B cell (primary cell): ENCODE measurements at regions not wholly inside any gene's neighbourhood (a gene's known extent, or its start where the extent isn't known, plus 50 kb on each side); places are given as distances from the start of the nearest gene placed in this dataset.

ENCODE experiments used
- ATAC-seq: fragments of 200-7000 bp; cut with Tn5 transposase; one replicate; pipeline ENCODE4 v1.10.0; 2021; ENCODE audit warnings: low read depth, mild to moderate bottlenecking, moderate number of reproducible peaks, moderate library complexity
- CTCF ChIA-PET: fragments of 350-600 bp; sonication (Branson Sonifier 250); formaldehyde crosslinking; loops from one replicate; lab custom pipeline; 2021; ENCODE audit warnings: antibody characterized with exemption, inconsistent platforms; lab: Charles Lee
- POLR2A ChIA-PET: fragments of 350-600 bp; sonication (Branson Sonifier 250); formaldehyde crosslinking; loops from one replicate; lab custom pipeline; 2021; ENCODE audit warnings: antibody characterized with exemption; lab: Charles Lee
- DNase-seq: peaks from one replicate; pipeline ENCODE4 v3.0.0; 2013
- H2AFZ ChIP-seq: 2 replicates; pipeline ENCODE4 v1.6.1; 2012; ENCODE audit warnings: mild to moderate bottlenecking, low read depth, low read length; ENCODE audit not compliant: insufficient read depth, poor library complexity, severe bottlenecking
- H3K27ac ChIP-seq, 2 donors: 1 replicate in 1 of 2; 2 replicates in 1 of 2; pipeline ENCODE4 v1.5.1; 2012 to 2013; ENCODE audit warnings: low read length in 2 of 2, mild to moderate bottlenecking in 2 of 2, moderate library complexity in 1 of 2
- H3K27me3 ChIP-seq, 4 experiments: fragments of 200-600 bp in 1 of 4; sonication (generic) in 1 of 4; replicated peaks in 1 of 4; 1 replicate in 2 of 4; 2 replicates in 2 of 4; pipeline versions ENCODE4 v1.6.1 to v1.7.0; 2013 to 2016; ENCODE audit warnings: low read length in 3 of 4, mild to moderate bottlenecking in 2 of 4, mixed read lengths in 1 of 4, moderate library complexity in 1 of 4; ENCODE audit not compliant: insufficient read depth in 4 of 4, control insufficient read depth in 3 of 4; ENCODE audit errors: control extremely low read depth in 1 of 4
- H3K36me3 ChIP-seq, 2 experiments: replicated peaks in 1 of 2; 1 replicate in 1 of 2; 2 replicates in 1 of 2; pipeline versions ENCODE4 v1.6.1 to v1.7.1; 2013; ENCODE audit warnings: low read length in 1 of 2; ENCODE audit not compliant: insufficient read depth in 2 of 2, control insufficient read depth in 1 of 2; ENCODE audit errors: control extremely low read depth in 1 of 2, extremely low read depth in 1 of 2
- H3K4me1 ChIP-seq, 2 donors: fragments of 200-600 bp in 1 of 2; sonication (generic) in 1 of 2; 1 replicate in 1 of 2; 2 replicates in 1 of 2; pipeline versions ENCODE4 v1.5.1 to v1.6.1; 2013 to 2017; ENCODE audit warnings: low read length in 2 of 2; ENCODE audit not compliant: control insufficient read depth in 2 of 2, insufficient read depth in 2 of 2
- H3K4me2 ChIP-seq: replicated peaks from 2 replicates; pipeline ENCODE3; 2012; ENCODE audit warnings: mild to moderate bottlenecking, low read depth, low read length; ENCODE audit not compliant: poor library complexity, severe bottlenecking
- H3K4me3 ChIP-seq, 5 experiments: fragments of 200-600 bp in 1 of 5; sonication (generic) in 1 of 5; 1 replicate in 3 of 5; 2 replicates in 2 of 5; pipeline versions ENCODE4 v1.5.1 to v1.7.0; 2011 to 2016; ENCODE audit warnings: low read length in 4 of 5, mild to moderate bottlenecking in 4 of 5, low read depth in 2 of 5, control low read depth in 1 of 5, moderate library complexity in 1 of 5; ENCODE audit not compliant: insufficient read depth in 1 of 5; ENCODE audit errors: control extremely low read depth in 1 of 5, extremely low read depth in 1 of 5
- H3K79me2 ChIP-seq: fragments of 200-600 bp; sonication (generic); one replicate; pipeline ENCODE4 v1.6.0; 2016; ENCODE audit warnings: low read length; ENCODE audit not compliant: control insufficient read depth, insufficient read depth
- H3K9ac ChIP-seq: fragments of 200-600 bp; sonication (generic); 2 replicates; pipeline ENCODE4 v1.6.1; 2017; ENCODE audit warnings: mild to moderate bottlenecking, low read length, moderate library complexity
- H3K9me3 ChIP-seq, 3 donors: one replicate each; pipeline versions ENCODE4 v1.6.1 to v1.7.1; 2013; ENCODE audit warnings: low read length in 2 of 3; ENCODE audit not compliant: control insufficient read depth in 2 of 3, insufficient read depth in 1 of 3; ENCODE audit errors: control extremely low read depth in 1 of 3
- H4K20me1 ChIP-seq: 2 replicates; pipeline ENCODE4 v1.6.0; 2012; ENCODE audit warnings: mild to moderate bottlenecking, low read length; ENCODE audit not compliant: insufficient read depth, control insufficient read depth, poor library complexity, severe bottlenecking
- H3K27ac Mint-ChIP-seq: one replicate; pipeline ENCODE4 v1.8.0; 2021; ENCODE audit warnings: mixed read lengths
- H3K27me3 Mint-ChIP-seq: one replicate; pipeline ENCODE4 v1.8.0; 2021; ENCODE audit warnings: mixed read lengths
- H3K4me1 Mint-ChIP-seq: one replicate; pipeline ENCODE4 v1.8.0; 2021; ENCODE audit warnings: mixed read lengths
- H3K4me3 Mint-ChIP-seq: one replicate; pipeline ENCODE4 v1.8.0; 2021; ENCODE audit warnings: mixed read lengths
- H3K9me3 Mint-ChIP-seq: one replicate; pipeline ENCODE4 v1.8.0; 2022; ENCODE audit warnings: mixed read lengths; ENCODE audit not compliant: insufficient read depth
- CTCF ChIP-seq: fragments of 200-600 bp; IDR thresholded peaks from one replicate; pipeline ENCODE4 v1.8.0; 2022; ENCODE audit warnings: antibody characterized with exemption, mild to moderate bottlenecking
- EZH2 ChIP-seq: IDR thresholded peaks from 2 replicates; pipeline ENCODE4 v1.6.1; 2012; ENCODE audit warnings: borderline replicate concordance, low read depth, mild to moderate bottlenecking, moderate library complexity, low read length; ENCODE audit not compliant: insufficient read depth, poor library complexity, severe bottlenecking
- WGBS: methylation state at CpG from one replicate; pipeline ENCODE4 v1.1.5; 2013; ENCODE audit warnings: missing lambda C conversion rate; ENCODE audit not compliant: insufficient coverage; 5-methylcytosine and 5-hydroxymethylcytosine counted together
- intact Hi-C: fragments of 100-400 bp; cut with micrococcal nuclease; formaldehyde crosslinking; loops from one replicate; pipeline ENCODE4 v1.10.0; 2022

- ChIA-PET CTCF (interaction anchor here (1.4 kb wide), 1 partner anchor 14 kb away, joined by 4 read pairs; no protein-coding TSS in a partner anchor), POLR2A (no interaction called here)
- no peak for DNase-seq
- ATAC-seq = no peak
- no peaks in the 10 kb centered on the region for H3K9me3 Mint-ChIP-seq
- WGBS = 75% methylated on average over 12 of the region's 18 CpGs
- Histone ChIP-seq H3K9ac (no peak overlapping the region), H4K20me1 (no peaks in the 10 kb centered on the region), H3K27me3 (peaks cover 0 to 15% (median 1%) of the 10 kb centered on the region in 4 experiments), H3K4me2 (no peak overlapping the region), H2AFZ (no peak overlapping the region), H3K79me2 (no peaks in the 10 kb centered on the region), H3K27ac (no peak overlapping the region), H3K9me3 (peaks cover 0 to 6% (median 0%) of the 10 kb centered on the region in 3 donors), H3K36me3 (no peaks in the 10 kb centered on the region), H3K4me3 (no peak overlapping the region), H3K4me1 (no peaks in the 10 kb centered on the region)
- no peak overlapping the region for H3K27ac Mint-ChIP-seq
- intact Hi-C loops = no loop called here
- H3K4me1 Mint-ChIP-seq = no peaks in the 10 kb centered on the region
- no peak overlapping the region for H3K4me3 Mint-ChIP-seq
- H3K27me3 Mint-ChIP-seq = peaks cover 9% of the 10 kb centered on the region
- TF ChIP-seq CTCF (no peak), EZH2 (no peak)
These were observed 120.9 kb downstream of the TWIST2 start for GRCh38 chr2:238968616-238969384.

- POLR2A ChIA-PET = no interaction called here
- H3K4me1 ChIP-seq = no peaks in the 10 kb centered on the region
- H3K27me3 Mint-ChIP-seq = peaks cover 9% of the 10 kb centered on the region
- no peak for ATAC-seq
- intact Hi-C loops = loop anchor here (5.0 kb wide), 1 partner anchor 613 kb away; no protein-coding TSS in a partner anchor
- CTCF ChIA-PET = no interaction called here
- H3K36me3 ChIP-seq = no peaks in the 10 kb centered on the region
- no peak overlapping the region for H2AFZ ChIP-seq
- no peak overlapping the region for H3K4me3 ChIP-seq
- no peaks in the 10 kb centered on the region for H3K9me3 Mint-ChIP-seq
- H4K20me1 ChIP-seq = no peaks in the 10 kb centered on the region
- peaks cover 0 to 20% (median 1%) of the 10 kb centered on the region in 4 experiments for H3K27me3 ChIP-seq
- 92% methylated on average over 2 of the region's 4 CpGs for WGBS
- H3K79me2 ChIP-seq = no peaks in the 10 kb centered on the region
- peaks cover 0 to 11% (median 1%) of the 10 kb centered on the region in 3 donors for H3K9me3 ChIP-seq
- no peak for TF ChIP-seq CTCF
- no peak for TF ChIP-seq EZH2
- no peak for DNase-seq
- H3K4me2 ChIP-seq = no peak overlapping the region
- H3K9ac ChIP-seq = no peak overlapping the region
- no peak overlapping the region for H3K27ac ChIP-seq
- H3K4me1 Mint-ChIP-seq = no peaks in the 10 kb centered on the region
- H3K4me3 Mint-ChIP-seq = no peak overlapping the region
- no peak overlapping the region for H3K27ac Mint-ChIP-seq
These were observed 122.0 kb downstream of the TWIST2 start for GRCh38 chr2:238969857-238970256.
